Prostate gland (tissue), 2 donors: ENCODE measurements at regions not wholly inside any gene's neighbourhood (a gene's known extent, or its start where the extent isn't known, plus 50 kb on each side); places are given as distances from the start of the nearest gene placed in this dataset.

Source experiments
- DNase-seq: peaks from one replicate; pipeline ENCODE4 v3.0.0-alpha.2; 2019; ENCODE audit warnings: low spot score
- H3K27ac ChIP-seq, 2 donors: fragments of 200-600 bp; sonication (generic); 2 replicates each; pipeline ENCODE4 v1.5.1; 2017 to 2019
- H3K27me3 ChIP-seq: fragments of 200-600 bp; sonication (generic); replicated peaks from 2 replicates; pipeline ENCODE4 v1.5.1; 2019; ENCODE audit not compliant: insufficient read depth
- H3K36me3 ChIP-seq, 2 donors: fragments of 200-600 bp; sonication (generic); 1 replicate in 1 of 2; 2 replicates in 1 of 2; pipeline versions ENCODE4 v1.5.1 to v1.8.1; 2017 to 2019
- H3K4me1 ChIP-seq: fragments of 200-600 bp; sonication (generic); replicated peaks from 2 replicates; pipeline ENCODE4 v1.5.1; 2019
- H3K4me3 ChIP-seq, 2 donors: fragments of 200-600 bp; sonication (generic); 2 replicates each; pipeline ENCODE4 v1.5.1; 2017 to 2019
- H3K9me3 ChIP-seq: fragments of 200-600 bp; sonication (generic); 2 replicates; pipeline ENCODE4 v1.5.1; 2017
- POLR2A ChIP-seq: fragments of 450-650 bp; IDR thresholded peaks from one replicate; pipeline ENCODE4 v1.6.1; 2016; ENCODE audit warnings: antibody characterized with exemption, mild to moderate bottlenecking
- POLR2AphosphoS5 ChIP-seq: sonication (generic); formaldehyde crosslinking; IDR thresholded peaks from one replicate; pipeline ENCODE4 v1.6.1; 2017; ENCODE audit warnings: antibody characterized with exemption
- WGBS: methylation state at CpG from one replicate; pipeline ENCODE4 v1.1.5; 2018; 5-methylcytosine and 5-hydroxymethylcytosine counted together
- intact Hi-C: fragments of 100-400 bp; cut with DNase I; formaldehyde crosslinking; loops from one replicate; pipeline ENCODE4 v1.14.2; 2022
- small RNA-seq, 2 donors: library from RNA; depleted of rRNA; stranded (forward); fragments of <200 nt; gene quantifications; one replicate each; pipeline ENCODE3, GENCODE V24; 2016
- TF ChIP-seq, protein P1 (sequence below), 4 experiments: fragments of 200-600 bp in 2 of 4; fragments of 450-650 bp in 2 of 4; sonication (generic) in 2 of 4; IDR thresholded peaks; 1 replicate in 3 of 4; 2 replicates in 1 of 4; pipeline ENCODE4 v1.5.1; 2016 to 2019; ENCODE audit warnings: antibody characterized with exemption in 4 of 4, mild to moderate bottlenecking in 2 of 4, moderate library complexity in 2 of 4

DNA sequence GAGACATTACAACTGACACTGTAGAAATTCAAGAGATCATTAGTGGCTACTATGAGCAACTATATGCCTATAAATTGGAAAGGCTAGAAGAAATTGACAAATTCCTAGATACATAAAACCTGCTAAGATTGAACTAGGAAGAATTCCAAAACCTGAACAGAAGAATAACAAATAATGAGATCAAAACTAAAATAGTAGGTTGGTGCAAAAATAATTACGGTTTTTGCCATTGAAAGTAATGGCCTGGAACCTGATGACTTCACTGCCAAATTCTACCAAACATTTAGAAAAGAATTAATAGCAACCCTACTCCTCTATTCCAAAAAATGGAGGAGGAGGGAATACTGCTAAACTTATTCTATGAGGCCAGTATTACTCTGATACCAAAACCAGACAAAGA, 824.9 kb downstream of the KLHL13 start:
- Histone ChIP-seq H3K4me3 (no peak overlapping the region), H3K9me3 (no peaks in the 10 kb centered on the region), H3K36me3 (no peaks in the 10 kb centered on the region), H3K4me1 (no peaks in the 10 kb centered on the region), H3K27me3 (no peaks in the 10 kb centered on the region), H3K27ac (no peak overlapping the region)
- intact Hi-C loops: no loop called here
- TF ChIP-seq POLR2A: no peak
- TF ChIP-seq, protein P1, sequence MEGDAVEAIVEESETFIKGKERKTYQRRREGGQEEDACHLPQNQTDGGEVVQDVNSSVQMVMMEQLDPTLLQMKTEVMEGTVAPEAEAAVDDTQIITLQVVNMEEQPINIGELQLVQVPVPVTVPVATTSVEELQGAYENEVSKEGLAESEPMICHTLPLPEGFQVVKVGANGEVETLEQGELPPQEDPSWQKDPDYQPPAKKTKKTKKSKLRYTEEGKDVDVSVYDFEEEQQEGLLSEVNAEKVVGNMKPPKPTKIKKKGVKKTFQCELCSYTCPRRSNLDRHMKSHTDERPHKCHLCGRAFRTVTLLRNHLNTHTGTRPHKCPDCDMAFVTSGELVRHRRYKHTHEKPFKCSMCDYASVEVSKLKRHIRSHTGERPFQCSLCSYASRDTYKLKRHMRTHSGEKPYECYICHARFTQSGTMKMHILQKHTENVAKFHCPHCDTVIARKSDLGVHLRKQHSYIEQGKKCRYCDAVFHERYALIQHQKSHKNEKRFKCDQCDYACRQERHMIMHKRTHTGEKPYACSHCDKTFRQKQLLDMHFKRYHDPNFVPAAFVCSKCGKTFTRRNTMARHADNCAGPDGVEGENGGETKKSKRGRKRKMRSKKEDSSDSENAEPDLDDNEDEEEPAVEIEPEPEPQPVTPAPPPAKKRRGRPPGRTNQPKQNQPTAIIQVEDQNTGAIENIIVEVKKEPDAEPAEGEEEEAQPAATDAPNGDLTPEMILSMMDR (IDR thresholded peaks at IDR 0.05): no peak
- TF ChIP-seq POLR2AphosphoS5: no peak
- DNase-seq: no peak
- WGBS: 91% methylated on average over 1 of the region's 1 CpG

DNA sequence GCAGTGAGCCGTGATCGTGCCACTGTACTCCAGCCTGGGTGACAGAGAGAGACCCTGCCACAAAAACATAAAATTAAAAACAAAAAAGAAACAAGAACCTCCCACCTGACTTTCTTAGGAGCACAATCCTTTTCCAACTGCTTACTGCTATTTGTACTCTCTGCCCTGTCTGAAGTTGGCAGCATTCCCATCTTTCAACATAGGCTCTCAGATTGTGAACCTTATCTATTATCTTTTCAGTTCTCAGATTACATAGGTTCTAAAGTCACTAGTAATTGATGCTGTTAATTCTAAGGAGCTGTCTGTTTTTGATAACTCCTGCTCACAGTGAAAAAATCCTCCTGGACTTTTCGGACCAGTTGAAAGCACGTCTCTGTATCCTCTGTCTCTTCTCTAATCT, 812.2 kb upstream of the CT83 start:
- WGBS: 10% methylated on average over 3 of the region's 4 CpGs
- TF ChIP-seq, protein P1 (IDR thresholded peaks at IDR 0.05): no peak
- TF ChIP-seq POLR2A: no peak
- no peak for TF ChIP-seq POLR2AphosphoS5
- H3K36me3 ChIP-seq: no peaks in the 10 kb centered on the region
- no peak for DNase-seq
- no peaks in the 10 kb centered on the region for H3K4me1 ChIP-seq
- H3K27me3 ChIP-seq: no peaks in the 10 kb centered on the region
- no peaks in the 10 kb centered on the region for H3K9me3 ChIP-seq
- no peak overlapping the region for H3K4me3 ChIP-seq
- intact Hi-C loops: no loop called here
- no peak overlapping the region for H3K27ac ChIP-seq

Small RNA genes lying in the stretch of these regions (small RNA-seq; reads per million reads assigned to genes)
- 0 reads per million in 2 donors for gene AC005002.2
